ENCODE measurements at regions not wholly inside any gene's neighbourhood (a gene's known extent, or its start where the extent isn't known, plus 50 kb on each side); places are given as distances from the start of the nearest gene placed in this dataset.

GRCh38 chr6:106005954-106006353 lies 80.2 kb upstream of the PRDM1 start:
- ATAC-seq (no peak), DNase-seq (no peak)
- intact Hi-C loops (cut with DNase I), result loop anchor here in 1 of 2 donors (10.0 kb wide), 1 partner anchor 219 kb away; no protein-coding TSS in a partner anchor
- Histone ChIP-seq H3K27me3 (ENCODE audit: insufficient read depth in 3 of 3, low read length in 2 of 3) (peaks cover 0 to 9% (median 0%) of the 10 kb centered on the region in 3 donors), H3K9me3 (no peaks in the 10 kb centered on the region), H3K27ac (no peak overlapping the region), H3K4me1 (no peaks in the 10 kb centered on the region), H3K36me3 (ENCODE audit: insufficient read depth in 1 of 2, low read depth in 1 of 2) (no peaks in the 10 kb centered on the region), H3K4me3 (no peak overlapping the region)
- no peak for TF ChIP-seq CTCF (IDR thresholded peaks at IDR 0.05)
- WGBS, 3 donors, result 60 to 73% (median 72%) methylated on average over 6 of the region's 6 CpGs

- intact Hi-C loops (cut with DNase I), result loop anchor here in 1 of 2 donors (10.0 kb wide), 1 partner anchor 220 kb away; no protein-coding TSS in a partner anchor
- no peak for TF ChIP-seq CTCF (IDR thresholded peaks at IDR 0.05)
- H3K27me3 ChIP-seq (ENCODE audit: insufficient read depth in 3 of 3, low read length in 2 of 3), result peaks cover 0 to 11% (median 0%) of the 10 kb centered on the region in 3 donors
- 48 to 62% (median 57%) methylated on average over 1 of the region's 1 CpG for WGBS, 3 donors
- no peak overlapping the region for H3K4me3 ChIP-seq
- DNase-seq, result no peak
- no peaks in the 10 kb centered on the region for H3K4me1 ChIP-seq
- H3K27ac ChIP-seq, result no peak overlapping the region
- no peaks in the 10 kb centered on the region for H3K36me3 ChIP-seq (ENCODE audit: insufficient read depth in 1 of 2, low read depth in 1 of 2)
- no peak for ATAC-seq
- H3K9me3 ChIP-seq, result no peaks in the 10 kb centered on the region
Measured at GRCh38 chr6:106005013-106005412, 81.1 kb upstream of the PRDM1 start.

GRCh38 chr6:106003268-106003987 lies 82.7 kb upstream of the PRDM1 start:
- DNase-seq (no peak), ATAC-seq (no peak)
- TF ChIP-seq CTCF (IDR thresholded peaks at IDR 0.05), result no peak
- intact Hi-C loops (cut with DNase I), result loop anchor here in 1 of 2 donors (10.0 kb wide), 1 partner anchor 221 kb away; no protein-coding TSS in a partner anchor
- Histone ChIP-seq H3K4me1 (no peaks in the 10 kb centered on the region), H3K27me3 (ENCODE audit: insufficient read depth in 3 of 3, low read length in 2 of 3) (peaks cover 0 to 15% (median 10%) of the 10 kb centered on the region in 3 donors), H3K27ac (no peak overlapping the region), H3K4me3 (no peak overlapping the region), H3K36me3 (ENCODE audit: insufficient read depth in 1 of 2, low read depth in 1 of 2) (no peaks in the 10 kb centered on the region), H3K9me3 (no peaks in the 10 kb centered on the region)
- 40 to 44% (median 43%) methylated on average over 2 of the region's 2 CpGs for WGBS, 3 donors

- Histone ChIP-seq H3K27me3 (ENCODE audit: insufficient read depth in 3 of 3, low read length in 2 of 3) (peaks cover 0 to 24% (median 18%) of the 10 kb centered on the region in 3 donors), H3K4me1 (no peaks in the 10 kb centered on the region), H3K36me3 (ENCODE audit: insufficient read depth in 1 of 2, low read depth in 1 of 2) (no peaks in the 10 kb centered on the region), H3K9me3 (no peaks in the 10 kb centered on the region), H3K4me3 (no peak overlapping the region), H3K27ac (no peak overlapping the region)
- intact Hi-C loops (cut with DNase I), result loop anchor here in 1 of 2 donors (10.0 kb wide), 1 partner anchor 223 kb away; no protein-coding TSS in a partner anchor
- TF ChIP-seq CTCF (IDR thresholded peaks at IDR 0.05), result no peak
- DNase-seq (no peak), ATAC-seq (no peak)
- 50 to 79% (median 79%) methylated on average over 1 of the region's 1 CpG for WGBS, 3 donors
Measured at GRCh38 chr6:106002005-106002404, 84.1 kb upstream of the PRDM1 start.

Measured in psoas muscle (tissue), 7 donors.